HAP-1 (cell line): ENCODE measurements at regions not wholly inside any gene's neighbourhood (a gene's known extent, or its start where the extent isn't known, plus 50 kb on each side); places are given as distances from the start of the nearest gene placed in this dataset.

Experiments used
- DNase-seq, 2 experiments: peaks; one replicate each; pipeline ENCODE4 v3.0.0-alpha.2; 2016 to 2020; ENCODE audit warnings: low spot score in 2 of 2
- H3K27me3 ChIP-seq: fragments of 250-450 bp; sonication (Bioruptor Pico); 2 replicates; pipeline ENCODE4 v1.5.1; 2020; ENCODE audit warnings: low read depth, mild to moderate bottlenecking, moderate library complexity
- H3K36me3 ChIP-seq: fragments of 250-450 bp; sonication (Bioruptor Pico); replicated peaks from 2 replicates; pipeline ENCODE4 v1.5.1; 2020; ENCODE audit warnings: mild to moderate bottlenecking
- H3K4me1 ChIP-seq: fragments of 250-450 bp; sonication (Bioruptor Pico); 2 replicates; pipeline ENCODE4 v1.5.1; 2020; ENCODE audit warnings: mild to moderate bottlenecking
- H3K4me3 ChIP-seq: fragments of 250-450 bp; sonication (Bioruptor Pico); 2 replicates; pipeline ENCODE4 v1.5.1; 2020; ENCODE audit warnings: mild to moderate bottlenecking, moderate library complexity
- H3K9me3 ChIP-seq: fragments of 250-450 bp; sonication (Bioruptor Pico); 2 replicates; pipeline ENCODE4 v1.5.1; 2020; ENCODE audit warnings: mild to moderate bottlenecking, moderate library complexity
- in situ Hi-C: fragments of 300-500 bp; cut with MboI; formaldehyde crosslinking; loops from 3 replicates; pipeline ENCODE4 v1.14.3; 2020; ENCODE audit warnings: low sequenced_read_pairs, inconsistent platforms, mixed read lengths

DNA sequence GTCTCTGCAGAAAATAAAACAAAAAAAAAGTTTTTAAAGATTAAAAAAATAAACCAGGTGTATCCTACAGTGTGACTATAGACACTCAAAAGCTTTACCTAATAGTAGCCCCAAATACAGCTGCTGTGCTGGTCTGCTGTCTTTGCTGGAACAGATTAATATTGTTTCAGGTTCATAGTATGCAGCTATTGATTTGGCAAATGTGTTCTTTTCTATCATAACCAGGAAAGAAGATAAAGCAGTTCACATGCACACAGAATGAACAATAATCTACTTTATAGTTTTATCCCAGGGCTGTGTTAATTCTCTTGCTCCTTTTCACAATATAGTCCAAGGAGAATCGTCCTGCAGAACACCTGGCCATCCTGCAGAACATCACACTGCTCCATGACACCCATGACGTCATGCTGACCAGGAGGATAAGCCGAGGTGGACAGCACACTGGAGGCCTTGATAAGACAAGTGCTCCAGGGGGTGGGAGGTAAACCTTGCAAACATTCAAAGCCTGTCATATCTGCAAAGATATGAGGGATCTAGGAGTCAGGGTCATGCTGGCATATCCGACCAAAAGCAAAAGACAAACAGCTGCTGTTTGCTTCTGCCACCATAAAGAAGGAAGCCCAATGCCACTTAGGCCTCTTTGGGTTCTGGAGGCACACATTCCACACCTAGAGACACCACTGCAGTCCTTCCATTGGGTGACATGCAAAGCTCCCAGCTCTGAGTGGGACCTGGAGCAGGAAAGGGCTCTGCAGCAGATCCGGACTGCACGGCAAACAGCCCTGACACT lies 86.1 kb upstream of the SLC2A1 start:
- H3K4me1 ChIP-seq = no peaks in the 10 kb centered on the region
- H3K27me3 ChIP-seq = no peaks in the 10 kb centered on the region
- in situ Hi-C loops = no loop called here
- no peaks in the 10 kb centered on the region for H3K36me3 ChIP-seq
- H3K4me3 ChIP-seq = no peak overlapping the region
- no peaks in the 10 kb centered on the region for H3K9me3 ChIP-seq
- DNase-seq = no peak

DNA sequence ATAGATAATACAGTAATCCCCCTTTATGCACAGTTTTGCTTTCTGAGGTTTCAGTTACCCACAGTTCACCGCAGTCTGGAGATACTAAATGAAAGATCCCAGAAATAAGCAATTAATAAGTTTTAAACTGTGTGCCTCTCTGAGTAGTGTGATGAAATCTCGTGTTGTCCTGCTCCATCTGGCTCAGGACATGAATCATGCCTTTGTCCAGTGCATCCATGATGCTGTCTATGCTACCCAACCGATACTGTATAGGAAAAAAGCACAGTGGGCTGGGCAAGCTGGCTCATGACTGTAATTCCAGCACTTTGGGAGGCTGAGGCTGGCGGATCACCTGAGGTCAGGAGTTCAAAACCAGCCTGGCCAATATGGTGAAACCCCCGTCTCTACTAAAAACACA lies 85.0 kb upstream of the SLC2A1 start:
- Histone ChIP-seq H3K4me1 (no peaks in the 10 kb centered on the region), H3K36me3 (no peaks in the 10 kb centered on the region), H3K27me3 (no peaks in the 10 kb centered on the region), H3K4me3 (no peak overlapping the region), H3K9me3 (no peaks in the 10 kb centered on the region)
- no peak for DNase-seq
- in situ Hi-C loops = no loop called here

DNA sequence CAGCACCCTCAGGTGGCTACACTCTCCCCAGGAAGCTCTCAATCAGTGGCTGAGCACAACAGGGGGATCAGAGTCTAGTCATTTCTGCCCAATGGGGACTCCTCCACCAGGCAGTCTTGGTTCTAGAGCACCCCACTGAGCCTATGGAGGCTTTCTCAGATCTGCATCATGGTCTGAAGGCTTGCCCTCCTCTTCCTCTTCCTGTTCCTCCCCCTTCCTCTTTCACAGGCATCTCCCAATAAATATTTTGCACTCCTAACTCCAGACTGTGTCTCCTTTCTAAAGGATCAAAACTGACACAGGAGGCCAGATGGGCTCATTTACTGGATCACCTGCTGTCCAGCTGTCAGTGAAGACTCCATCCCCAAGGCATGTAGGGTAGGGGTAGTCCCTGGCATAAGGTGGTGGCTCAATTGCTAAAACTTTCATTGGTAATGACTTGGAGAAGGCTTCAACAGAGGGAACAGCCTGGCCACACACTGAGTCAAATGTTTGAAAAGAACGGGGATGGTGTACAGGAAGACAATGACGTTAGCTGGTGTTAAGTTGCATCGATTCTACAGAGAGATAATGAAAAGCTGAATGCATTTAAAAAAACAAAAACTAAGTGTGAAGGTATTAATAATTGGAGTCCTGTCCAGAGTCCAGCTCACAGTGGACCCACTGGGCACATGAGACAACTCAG lies 84.2 kb upstream of the SLC2A1 start:
- no peaks in the 10 kb centered on the region for H3K9me3 ChIP-seq
- no peak for DNase-seq
- H3K36me3 ChIP-seq = no peaks in the 10 kb centered on the region
- H3K27me3 ChIP-seq = no peaks in the 10 kb centered on the region
- H3K4me1 ChIP-seq = no peaks in the 10 kb centered on the region
- in situ Hi-C loops = no loop called here
- H3K4me3 ChIP-seq = no peak overlapping the region

GRCh38 chr1:43042127-43042526 lies 83.5 kb upstream of the SLC2A1 start:
- no peaks in the 10 kb centered on the region for H3K4me1 ChIP-seq
- no peak overlapping the region for H3K4me3 ChIP-seq
- DNase-seq = no peak
- in situ Hi-C loops = no loop called here
- H3K36me3 ChIP-seq = no peaks in the 10 kb centered on the region
- no peaks in the 10 kb centered on the region for H3K27me3 ChIP-seq
- no peaks in the 10 kb centered on the region for H3K9me3 ChIP-seq

DNA sequence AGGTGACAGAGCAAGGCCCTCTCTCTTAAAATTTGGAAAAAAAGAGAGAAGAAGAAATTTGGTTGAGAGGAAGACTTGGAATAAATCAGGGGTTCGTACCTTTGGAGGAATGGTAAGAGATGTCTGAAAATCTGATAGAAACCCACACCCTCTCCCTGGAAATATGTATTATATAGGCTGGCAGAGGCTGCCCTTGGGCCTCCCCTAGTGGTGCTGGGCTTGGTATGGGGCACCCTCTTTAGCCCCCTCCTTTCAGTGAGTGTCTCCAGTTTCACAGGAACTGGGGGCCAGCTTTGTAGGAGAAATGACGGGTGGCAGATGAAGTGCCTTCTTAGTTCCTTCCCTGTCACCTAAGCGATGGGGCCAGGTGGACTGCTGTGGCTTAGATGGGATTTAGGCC lies 82.9 kb upstream of the SLC2A1 start:
- Histone ChIP-seq H3K36me3 (no peaks in the 10 kb centered on the region), H3K4me1 (no peaks in the 10 kb centered on the region), H3K9me3 (no peaks in the 10 kb centered on the region), H3K27me3 (no peaks in the 10 kb centered on the region), H3K4me3 (no peak overlapping the region)
- in situ Hi-C loops = no loop called here
- DNase-seq = no peak

DNA sequence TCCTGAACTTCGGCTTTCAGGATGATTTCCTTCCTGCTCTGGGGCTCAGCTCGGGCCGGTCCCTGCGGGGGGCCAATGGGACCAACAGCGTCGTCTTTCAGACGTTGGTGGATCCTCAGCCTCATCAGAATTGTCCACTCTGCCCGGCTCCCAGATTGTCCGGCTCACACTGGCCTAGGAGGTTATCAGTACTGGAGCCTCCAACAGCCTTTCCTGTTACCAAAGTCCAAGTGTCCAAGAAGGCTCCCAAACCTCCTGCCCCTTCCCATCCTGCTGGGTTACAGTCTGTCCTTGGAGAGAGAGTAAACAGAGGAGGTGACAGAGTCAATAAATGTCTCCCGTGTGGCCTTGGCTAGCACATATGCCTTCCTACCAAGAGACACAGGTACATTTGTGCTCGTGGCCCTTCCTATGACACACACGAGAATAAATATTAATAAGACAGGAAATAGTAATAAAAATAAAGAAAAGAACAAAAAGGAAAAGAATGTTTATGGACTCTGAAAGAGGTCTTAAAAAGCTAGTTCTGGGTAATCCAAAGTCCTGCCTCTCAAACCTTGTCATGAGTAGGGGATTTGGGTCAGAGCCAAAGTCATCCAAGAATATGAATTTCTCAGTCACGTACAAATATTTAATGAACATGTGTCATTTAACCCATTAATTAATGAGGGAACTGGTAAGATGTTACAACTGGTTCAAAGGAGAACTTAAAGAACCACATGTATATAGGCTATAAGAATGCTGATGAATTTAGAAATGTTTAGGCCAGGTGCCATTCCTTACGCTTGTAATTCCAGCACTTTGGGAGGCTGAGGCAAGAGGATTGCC lies 80.8 kb upstream of the SLC2A1 start:
- H3K4me1 ChIP-seq = no peaks in the 10 kb centered on the region

DNA sequence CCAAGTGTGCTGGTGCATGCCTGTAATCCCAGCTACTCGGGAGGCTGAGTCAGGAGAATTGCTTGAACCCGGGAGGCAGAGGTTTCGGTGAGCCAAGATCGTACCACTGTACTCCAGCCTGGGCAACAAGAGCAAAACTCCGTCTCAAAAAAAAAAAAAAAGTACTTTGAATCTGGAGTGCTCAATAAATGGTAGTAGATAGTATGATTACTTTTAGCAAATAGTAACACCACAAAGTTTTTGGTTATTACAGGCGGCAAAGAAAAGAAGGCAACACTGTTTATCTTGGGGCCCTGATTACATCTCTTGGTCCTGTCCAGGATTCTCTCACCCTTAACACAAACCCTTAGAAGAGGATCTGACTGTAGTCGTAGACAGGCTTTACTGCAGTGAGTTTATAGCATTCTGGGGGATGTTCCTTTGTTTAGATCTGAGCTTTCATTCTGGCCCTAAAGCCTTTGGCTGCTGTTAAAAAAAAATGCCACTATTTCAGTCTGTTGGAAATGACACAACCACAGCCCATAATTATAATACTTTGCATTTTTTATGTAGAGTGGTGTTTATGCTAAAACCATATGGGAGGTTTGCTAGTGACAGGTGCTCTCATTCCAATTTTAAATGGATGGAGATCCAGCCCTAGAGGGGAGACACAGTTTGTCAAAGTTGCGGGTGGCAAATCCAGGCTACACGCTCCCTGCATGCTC lies 79.7 kb upstream of the SLC2A1 start:
- Histone ChIP-seq H3K4me3 (no peak overlapping the region), H3K36me3 (no peaks in the 10 kb centered on the region), H3K27me3 (no peaks in the 10 kb centered on the region), H3K4me1 (no peaks in the 10 kb centered on the region), H3K9me3 (no peaks in the 10 kb centered on the region)
- DNase-seq = no peak
- in situ Hi-C loops = no loop called here

More for the DNA sequence above, 80.8 kb upstream of the SLC2A1 start:
- Histone ChIP-seq H3K9me3 (no peaks in the 10 kb centered on the region), H3K4me3 (no peak overlapping the region), H3K36me3 (no peaks in the 10 kb centered on the region), H3K27me3 (no peaks in the 10 kb centered on the region)
- in situ Hi-C loops = no loop called here
- no peak for DNase-seq

- H3K36me3 ChIP-seq = no peaks in the 10 kb centered on the region
- no peaks in the 10 kb centered on the region for H3K27me3 ChIP-seq
- H3K9me3 ChIP-seq = no peaks in the 10 kb centered on the region
- no peak overlapping the region for H3K4me3 ChIP-seq
- DNase-seq = no peak
- in situ Hi-C loops = no loop called here
- no peaks in the 10 kb centered on the region for H3K4me1 ChIP-seq
Observed at GRCh38 chr1:43037466-43037865, 78.8 kb upstream of the SLC2A1 start.

DNA sequence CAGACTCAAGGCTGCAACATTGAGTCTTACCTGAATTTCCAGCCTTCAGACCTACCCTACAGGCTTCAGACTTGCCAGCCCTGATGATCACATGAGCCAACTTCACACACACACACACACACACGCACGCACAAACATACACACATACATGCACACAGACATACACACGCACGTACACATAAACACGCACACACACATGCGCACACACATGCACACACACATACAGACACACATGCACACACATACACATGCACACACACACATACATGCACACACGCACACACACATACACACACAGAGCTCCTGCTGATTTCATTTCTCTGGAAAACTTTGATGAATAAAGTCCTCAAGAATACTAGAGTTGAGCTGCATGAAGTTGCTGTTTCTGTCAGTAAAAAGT lies 78.3 kb upstream of the SLC2A1 start:
- no peaks in the 10 kb centered on the region for H3K27me3 ChIP-seq
- no peaks in the 10 kb centered on the region for H3K36me3 ChIP-seq
- no peaks in the 10 kb centered on the region for H3K4me1 ChIP-seq
- no peak overlapping the region for H3K4me3 ChIP-seq
- in situ Hi-C loops = no loop called here
- DNase-seq = no peak
- H3K9me3 ChIP-seq = no peaks in the 10 kb centered on the region

- H3K4me1 ChIP-seq = no peaks in the 10 kb centered on the region
- H3K27me3 ChIP-seq = no peaks in the 10 kb centered on the region
- no peaks in the 10 kb centered on the region for H3K9me3 ChIP-seq
- DNase-seq = no peak
- in situ Hi-C loops = no loop called here
- no peak overlapping the region for H3K4me3 ChIP-seq
- H3K36me3 ChIP-seq = no peaks in the 10 kb centered on the region
Observed at GRCh38 chr1:43035821-43036741, 77.4 kb upstream of the SLC2A1 start.

GRCh38 chr1:43034778-43035177 lies 76.1 kb upstream of the SLC2A1 start:
- in situ Hi-C loops = no loop called here
- H3K27me3 ChIP-seq = no peaks in the 10 kb centered on the region
- H3K4me3 ChIP-seq = no peak overlapping the region
- no peaks in the 10 kb centered on the region for H3K4me1 ChIP-seq
- DNase-seq = no peak
- no peaks in the 10 kb centered on the region for H3K36me3 ChIP-seq
- no peaks in the 10 kb centered on the region for H3K9me3 ChIP-seq

DNA sequence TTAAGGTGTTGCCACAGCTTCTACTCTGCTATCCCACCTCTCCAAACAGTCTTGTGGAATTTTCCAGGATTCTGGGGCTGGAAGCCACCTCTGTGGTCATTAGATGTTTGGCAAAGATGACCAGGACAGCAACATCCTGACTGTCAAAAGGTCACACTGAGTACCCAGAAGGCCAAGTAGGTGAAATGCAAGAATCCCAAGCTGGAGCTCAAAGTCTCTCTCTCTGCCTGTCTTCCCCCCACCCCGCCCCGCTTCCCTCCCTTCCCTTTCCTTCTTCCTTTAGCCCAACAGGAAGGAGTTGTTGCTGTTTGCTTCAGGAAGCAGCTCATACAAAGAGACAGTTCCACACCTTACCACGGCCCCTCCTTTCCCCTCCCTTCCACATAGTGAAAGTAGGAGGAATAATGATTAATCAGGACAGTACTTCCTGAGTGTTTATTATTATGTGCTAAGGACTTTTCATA lies 75.6 kb upstream of the SLC2A1 start:
- Histone ChIP-seq H3K4me3 (no peak overlapping the region), H3K36me3 (no peaks in the 10 kb centered on the region), H3K4me1 (no peaks in the 10 kb centered on the region), H3K9me3 (no peaks in the 10 kb centered on the region), H3K27me3 (no peaks in the 10 kb centered on the region)
- in situ Hi-C loops = no loop called here
- DNase-seq = no peak
